GM10248 (cell line): ENCODE measurements at regions not wholly inside any gene's neighbourhood (a gene's known extent, or its start where the extent isn't known, plus 50 kb on each side); places are given as distances from the start of the nearest gene placed in this dataset.

ENCODE experiments used
- CTCF ChIA-PET: fragments of 300-600 bp; sonication (Branson Sonifier 250); formaldehyde crosslinking; extraction: SDS; loops from one replicate; lab custom pipeline; 2021; ENCODE audit warnings: antibody characterized with exemption; lab: Yijun Ruan, JAX
- POLR2A ChIA-PET: fragments of 350-650 bp; sonication (Branson Sonifier 250); formaldehyde crosslinking; extraction: SDS; loops from one replicate; lab custom pipeline; 2020; ENCODE audit warnings: antibody characterized with exemption; lab: Yijun Ruan, JAX
- DNase-seq: peaks from one replicate; pipeline ENCODE4 v3.0.0; 2012; ENCODE audit errors: extremely low spot score
- CTCF ChIP-seq: IDR thresholded peaks from 2 replicates; pipeline ENCODE4 v1.5.1; 2012; ENCODE audit warnings: mild to moderate bottlenecking, low read depth; ENCODE audit errors: extremely low read depth, missing control alignments, control extremely low read depth

GRCh38 chr12:85587158-85587557 lies 249.1 kb downstream of the RASSF9 start:
- TF ChIP-seq CTCF, result no peak
- CTCF ChIA-PET, result no interaction called here
- POLR2A ChIA-PET, result no interaction called here
- DNase-seq, result no peak

- ChIA-PET CTCF (interaction anchor here (1.5 kb wide), 1 partner anchor 279 kb away, joined by 3 read pairs; no protein-coding TSS in a partner anchor), POLR2A (no interaction called here)
- no peak for TF ChIP-seq CTCF
- DNase-seq, result no peak
These were observed 248.0 kb downstream of the RASSF9 start for GRCh38 chr12:85588221-85588620.

GRCh38 chr12:85600841-85601240 lies 235.4 kb downstream of the RASSF9 start:
- CTCF ChIA-PET, result no interaction called here

GRCh38 chr12:85603556-85603955 lies 232.7 kb downstream of the RASSF9 start:
- DNase-seq, result no peak
- no peak for TF ChIP-seq CTCF
- ChIA-PET CTCF (no interaction called here), POLR2A (no interaction called here)

More at GRCh38 chr12:85600841-85601240, 235.4 kb downstream of the RASSF9 start:
- no peak for TF ChIP-seq CTCF
- DNase-seq, result no peak
- POLR2A ChIA-PET, result no interaction called here

- TF ChIP-seq CTCF, result no peak
- no peak for DNase-seq
- POLR2A ChIA-PET, result no interaction called here
- CTCF ChIA-PET, result no interaction called here
These were observed 229.8 kb downstream of the RASSF9 start for GRCh38 chr12:85606455-85606854.

GRCh38 chr12:85609778-85610177 lies 226.4 kb downstream of the RASSF9 start:
- POLR2A ChIA-PET, result no interaction called here

More at GRCh38 chr12:85609778-85610177, 226.4 kb downstream of the RASSF9 start:
- CTCF ChIA-PET, result no interaction called here
- no peak for TF ChIP-seq CTCF
- no peak for DNase-seq
